ENCODE measurements at regions not wholly inside any gene's neighbourhood (a gene's known extent, or its start where the extent isn't known, plus 50 kb on each side); places are given as distances from the start of the nearest gene placed in this dataset.
A peak's percentile ranks its signal among the peaks of the same experiment; 100 is the strongest.
"Not testable (repeated sequence)": the region's sequence is repeated elsewhere in the genome, so short reads cannot be mapped to it uniquely, and the experiment has no call there.

GRCh38 chr21:21860888-21861287, 862.7 kb downstream of the NCAM2 start:
- DNase-seq: no peak

- DNase-seq: no peak
These were observed 866.2 kb downstream of the NCAM2 start for GRCh38 chr21:21864321-21864840.

- DNase-seq: no peak
These were observed 899.2 kb downstream of the NCAM2 start for GRCh38 chr21:21897275-21897883.

- no peak for DNase-seq
These were observed 900.6 kb downstream of the NCAM2 start for GRCh38 chr21:21898801-21899200.

GRCh38 chr21:21902416-21902815, 904.2 kb downstream of the NCAM2 start:
- not testable (repeated sequence) for DNase-seq

GRCh38 chr21:21907271-21907670, 909.1 kb downstream of the NCAM2 start:
- DNase-seq: no peak

GRCh38 chr21:21915816-21916215, 917.6 kb downstream of the NCAM2 start:
- DNase-seq: no peak

GRCh38 chr21:21921410-21922232, 923.4 kb downstream of the NCAM2 start:
- DNase-seq: peak; percentile 1

- no peak for DNase-seq
These were observed 931.0 kb downstream of the NCAM2 start for GRCh38 chr21:21929226-21929625.

GRCh38 chr21:21929789-21930188, 931.6 kb downstream of the NCAM2 start:
- DNase-seq: no peak

- DNase-seq: no peak
These were observed 954.4 kb downstream of the NCAM2 start for GRCh38 chr21:21952566-21952965.

GRCh38 chr21:21955204-21955603, 957.0 kb downstream of the NCAM2 start:
- DNase-seq: no peak

- no peak for DNase-seq
These were observed 959.3 kb downstream of the NCAM2 start for GRCh38 chr21:21957490-21957889.

GRCh38 chr21:21963911-21964310, 965.7 kb downstream of the NCAM2 start:
- DNase-seq: no peak

- no peak for DNase-seq
These were observed 970.6 kb downstream of the NCAM2 start for GRCh38 chr21:21968810-21969209.

GRCh38 chr21:21969211-21969610, 971.0 kb downstream of the NCAM2 start:
- no peak for DNase-seq

- DNase-seq: no peak
These were observed 973.2 kb downstream of the NCAM2 start for GRCh38 chr21:21971384-21971783.

- DNase-seq: no peak
These were observed 975.6 kb downstream of the NCAM2 start for GRCh38 chr21:21973806-21974205.

- DNase-seq: no peak
These were observed 998.7 kb downstream of the NCAM2 start for GRCh38 chr21:21996891-21997290.

GRCh38 chr21:21997390-21998333, 999.5 kb downstream of the NCAM2 start:
- no peak for DNase-seq

GRCh38 chr21:22019766-22020165, 1021.6 kb downstream of the NCAM2 start:
- no peak for DNase-seq

GRCh38 chr21:22020221-22020620, 1022.0 kb downstream of the NCAM2 start:
- no peak for DNase-seq

- DNase-seq: not testable (repeated sequence)
These were observed 1025.7 kb downstream of the NCAM2 start for GRCh38 chr21:22023896-22024295.

Data from DMS153 (cell line).